Stimulated activated naive CD4-positive, alpha-beta T cell treated with Interleukin-2 at 50 U/mL for 16 hours (primary cell): ENCODE measurements at regions not wholly inside any gene's neighbourhood (a gene's known extent, or its start where the extent isn't known, plus 50 kb on each side); places are given as distances from the start of the nearest gene placed in this dataset.
"Not testable (repeated sequence)": the region's sequence is repeated elsewhere in the genome, so short reads cannot be mapped to it uniquely, and the experiment has no call there.

Experiments used
- DNase-seq: peaks from one replicate; lab custom pipeline; 2025; lab: John Stamatoyannopoulos, UW

GRCh38 chr10:21364196-21365114 is 161.0 kb downstream of the SKIDA1 start:
- DNase-seq = no peak

GRCh38 chr10:21363731-21364104 is 161.8 kb downstream of the SKIDA1 start:
- DNase-seq = no peak

- no peak for DNase-seq
Observed at GRCh38 chr10:21363092-21363730, 162.3 kb downstream of the SKIDA1 start.

- DNase-seq = no peak
Observed at GRCh38 chr10:21359202-21359601, 166.3 kb downstream of the SKIDA1 start.

- DNase-seq = no peak
Observed at GRCh38 chr10:21355591-21356011, 169.9 kb downstream of the SKIDA1 start.

- DNase-seq = no peak
Observed at GRCh38 chr10:21352886-21353285, 172.6 kb downstream of the SKIDA1 start.

- not testable (repeated sequence) for DNase-seq
Observed at GRCh38 chr10:21351594-21351993, 173.9 kb downstream of the SKIDA1 start.

GRCh38 chr10:21349912-21350286 is 175.6 kb downstream of the SKIDA1 start:
- no peak for DNase-seq

GRCh38 chr10:21347785-21348170 is 177.7 kb downstream of the SKIDA1 start:
- DNase-seq = no peak

- no peak for DNase-seq
Observed at GRCh38 chr10:21347043-21347784, 178.3 kb downstream of the SKIDA1 start.

- DNase-seq = no peak
Observed at GRCh38 chr10:21343087-21343486, 182.4 kb downstream of the SKIDA1 start.

- not testable (repeated sequence) for DNase-seq
Observed at GRCh38 chr10:21342499-21342898, 183.0 kb downstream of the SKIDA1 start.

- no peak for DNase-seq
Observed at GRCh38 chr10:21340331-21340730, 185.2 kb downstream of the SKIDA1 start.

GRCh38 chr10:21337171-21337792 is 188.2 kb downstream of the SKIDA1 start:
- no peak for DNase-seq

GRCh38 chr10:21336476-21337170 is 188.9 kb downstream of the SKIDA1 start:
- DNase-seq = no peak

- no peak for DNase-seq
Observed at GRCh38 chr10:21334891-21335696, 190.4 kb downstream of the SKIDA1 start.

- no peak for DNase-seq
Observed at GRCh38 chr10:21330628-21331020, 194.9 kb downstream of the SKIDA1 start.

- DNase-seq = no peak
Observed at GRCh38 chr10:21329995-21330627, 195.4 kb downstream of the SKIDA1 start.

GRCh38 chr10:21327289-21327993 is 198.0 kb downstream of the SKIDA1 start:
- no peak for DNase-seq
